H1 (cell line): ENCODE measurements at regions not wholly inside any gene's neighbourhood (a gene's known extent, or its start where the extent isn't known, plus 50 kb on each side); places are given as distances from the start of the nearest gene placed in this dataset.

Source experiments
- NRF1 ChIP-seq: IDR thresholded peaks from 2 replicates; pipeline ENCODE4 v1.6.1; 2011; ENCODE audit warnings: mild to moderate bottlenecking, low read depth, low read length, improper control_type of control experiment
- TCF12 ChIP-seq: IDR thresholded peaks from 2 replicates; pipeline ENCODE4 v1.6.1; 2011; ENCODE audit warnings: low read depth, mild to moderate bottlenecking, low read length
- TF ChIP-seq, protein P1 (sequence below): fragments of 300-600 bp; sonication (generic); IDR thresholded peaks from 2 replicates; pipeline ENCODE4 v1.7.1; 2012; ENCODE audit warnings: low read length, moderate library complexity, mild to moderate bottlenecking, inconsistent platforms; ENCODE audit not compliant: insufficient replicate concordance

DNA sequence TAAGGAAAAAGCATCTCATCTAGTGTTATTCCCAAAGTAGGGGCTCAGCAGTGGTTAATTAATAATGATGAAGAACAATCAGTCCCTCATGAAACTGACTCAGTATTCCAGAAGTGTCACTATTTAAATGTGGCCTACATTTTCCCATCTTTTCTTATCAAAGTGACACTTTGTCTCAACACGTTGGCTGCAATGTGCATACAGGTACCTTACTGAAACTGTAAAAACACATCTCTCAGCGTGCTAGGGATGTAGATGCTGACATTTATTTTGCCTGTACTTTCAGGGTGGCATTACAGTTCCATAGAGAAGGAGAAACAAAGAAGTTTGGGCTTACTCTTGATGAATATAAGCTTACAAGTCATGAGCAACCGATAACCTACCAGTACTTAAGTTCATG lies 58.3 kb upstream of the FAT3 start (continued):
- TF ChIP-seq, protein P1, sequence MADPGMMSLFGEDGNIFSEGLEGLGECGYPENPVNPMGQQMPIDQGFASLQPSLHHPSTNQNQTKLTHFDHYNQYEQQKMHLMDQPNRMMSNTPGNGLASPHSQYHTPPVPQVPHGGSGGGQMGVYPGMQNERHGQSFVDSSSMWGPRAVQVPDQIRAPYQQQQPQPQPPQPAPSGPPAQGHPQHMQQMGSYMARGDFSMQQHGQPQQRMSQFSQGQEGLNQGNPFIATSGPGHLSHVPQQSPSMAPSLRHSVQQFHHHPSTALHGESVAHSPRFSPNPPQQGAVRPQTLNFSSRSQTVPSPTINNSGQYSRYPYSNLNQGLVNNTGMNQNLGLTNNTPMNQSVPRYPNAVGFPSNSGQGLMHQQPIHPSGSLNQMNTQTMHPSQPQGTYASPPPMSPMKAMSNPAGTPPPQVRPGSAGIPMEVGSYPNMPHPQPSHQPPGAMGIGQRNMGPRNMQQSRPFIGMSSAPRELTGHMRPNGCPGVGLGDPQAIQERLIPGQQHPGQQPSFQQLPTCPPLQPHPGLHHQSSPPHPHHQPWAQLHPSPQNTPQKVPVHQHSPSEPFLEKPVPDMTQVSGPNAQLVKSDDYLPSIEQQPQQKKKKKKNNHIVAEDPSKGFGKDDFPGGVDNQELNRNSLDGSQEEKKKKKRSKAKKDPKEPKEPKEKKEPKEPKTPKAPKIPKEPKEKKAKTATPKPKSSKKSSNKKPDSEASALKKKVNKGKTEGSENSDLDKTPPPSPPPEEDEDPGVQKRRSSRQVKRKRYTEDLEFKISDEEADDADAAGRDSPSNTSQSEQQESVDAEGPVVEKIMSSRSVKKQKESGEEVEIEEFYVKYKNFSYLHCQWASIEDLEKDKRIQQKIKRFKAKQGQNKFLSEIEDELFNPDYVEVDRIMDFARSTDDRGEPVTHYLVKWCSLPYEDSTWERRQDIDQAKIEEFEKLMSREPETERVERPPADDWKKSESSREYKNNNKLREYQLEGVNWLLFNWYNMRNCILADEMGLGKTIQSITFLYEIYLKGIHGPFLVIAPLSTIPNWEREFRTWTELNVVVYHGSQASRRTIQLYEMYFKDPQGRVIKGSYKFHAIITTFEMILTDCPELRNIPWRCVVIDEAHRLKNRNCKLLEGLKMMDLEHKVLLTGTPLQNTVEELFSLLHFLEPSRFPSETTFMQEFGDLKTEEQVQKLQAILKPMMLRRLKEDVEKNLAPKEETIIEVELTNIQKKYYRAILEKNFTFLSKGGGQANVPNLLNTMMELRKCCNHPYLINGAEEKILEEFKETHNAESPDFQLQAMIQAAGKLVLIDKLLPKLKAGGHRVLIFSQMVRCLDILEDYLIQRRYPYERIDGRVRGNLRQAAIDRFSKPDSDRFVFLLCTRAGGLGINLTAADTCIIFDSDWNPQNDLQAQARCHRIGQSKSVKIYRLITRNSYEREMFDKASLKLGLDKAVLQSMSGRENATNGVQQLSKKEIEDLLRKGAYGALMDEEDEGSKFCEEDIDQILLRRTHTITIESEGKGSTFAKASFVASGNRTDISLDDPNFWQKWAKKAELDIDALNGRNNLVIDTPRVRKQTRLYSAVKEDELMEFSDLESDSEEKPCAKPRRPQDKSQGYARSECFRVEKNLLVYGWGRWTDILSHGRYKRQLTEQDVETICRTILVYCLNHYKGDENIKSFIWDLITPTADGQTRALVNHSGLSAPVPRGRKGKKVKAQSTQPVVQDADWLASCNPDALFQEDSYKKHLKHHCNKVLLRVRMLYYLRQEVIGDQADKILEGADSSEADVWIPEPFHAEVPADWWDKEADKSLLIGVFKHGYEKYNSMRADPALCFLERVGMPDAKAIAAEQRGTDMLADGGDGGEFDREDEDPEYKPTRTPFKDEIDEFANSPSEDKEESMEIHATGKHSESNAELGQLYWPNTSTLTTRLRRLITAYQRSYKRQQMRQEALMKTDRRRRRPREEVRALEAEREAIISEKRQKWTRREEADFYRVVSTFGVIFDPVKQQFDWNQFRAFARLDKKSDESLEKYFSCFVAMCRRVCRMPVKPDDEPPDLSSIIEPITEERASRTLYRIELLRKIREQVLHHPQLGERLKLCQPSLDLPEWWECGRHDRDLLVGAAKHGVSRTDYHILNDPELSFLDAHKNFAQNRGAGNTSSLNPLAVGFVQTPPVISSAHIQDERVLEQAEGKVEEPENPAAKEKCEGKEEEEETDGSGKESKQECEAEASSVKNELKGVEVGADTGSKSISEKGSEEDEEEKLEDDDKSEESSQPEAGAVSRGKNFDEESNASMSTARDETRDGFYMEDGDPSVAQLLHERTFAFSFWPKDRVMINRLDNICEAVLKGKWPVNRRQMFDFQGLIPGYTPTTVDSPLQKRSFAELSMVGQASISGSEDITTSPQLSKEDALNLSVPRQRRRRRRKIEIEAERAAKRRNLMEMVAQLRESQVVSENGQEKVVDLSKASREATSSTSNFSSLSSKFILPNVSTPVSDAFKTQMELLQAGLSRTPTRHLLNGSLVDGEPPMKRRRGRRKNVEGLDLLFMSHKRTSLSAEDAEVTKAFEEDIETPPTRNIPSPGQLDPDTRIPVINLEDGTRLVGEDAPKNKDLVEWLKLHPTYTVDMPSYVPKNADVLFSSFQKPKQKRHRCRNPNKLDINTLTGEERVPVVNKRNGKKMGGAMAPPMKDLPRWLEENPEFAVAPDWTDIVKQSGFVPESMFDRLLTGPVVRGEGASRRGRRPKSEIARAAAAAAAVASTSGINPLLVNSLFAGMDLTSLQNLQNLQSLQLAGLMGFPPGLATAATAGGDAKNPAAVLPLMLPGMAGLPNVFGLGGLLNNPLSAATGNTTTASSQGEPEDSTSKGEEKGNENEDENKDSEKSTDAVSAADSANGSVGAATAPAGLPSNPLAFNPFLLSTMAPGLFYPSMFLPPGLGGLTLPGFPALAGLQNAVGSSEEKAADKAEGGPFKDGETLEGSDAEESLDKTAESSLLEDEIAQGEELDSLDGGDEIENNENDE: no peak
- TF ChIP-seq NRF1: no peak
- no peak for TF ChIP-seq TCF12
